ENCODE measurements at regions not wholly inside any gene's neighbourhood (a gene's known extent, or its start where the extent isn't known, plus 50 kb on each side); places are given as distances from the start of the nearest gene placed in this dataset.

- TF ChIP-seq CTCF (conservative IDR thresholded peaks at IDR 0.05; ENCODE audit: low read length) (no peak), EZH2phosphoT487 (IDR thresholded peaks at IDR 0.05; ENCODE audit: borderline replicate concordance) (no peak)
Measured at GRCh38 chr1:209395169-209395568, 188.3 kb upstream of the CAMK1G start.

Data from Loucy (cell line).